Vagina (tissue), 2 donors: ENCODE measurements at regions not wholly inside any gene's neighbourhood (a gene's known extent, or its start where the extent isn't known, plus 50 kb on each side); places are given as distances from the start of the nearest gene placed in this dataset.
"Not testable (repeated sequence)": the region's sequence is repeated elsewhere in the genome, so short reads cannot be mapped to it uniquely, and the experiment has no call there.

Source experiments
- POLR2A ChIP-seq, 2 donors: fragments of 450-650 bp; IDR thresholded peaks; one replicate each; pipeline ENCODE4 v1.6.1; 2017; ENCODE audit warnings: antibody characterized with exemption in 2 of 2, mild to moderate bottlenecking in 2 of 2, moderate library complexity in 2 of 2
- TF ChIP-seq, protein P1 (sequence below), 3 experiments: fragments of 450-650 bp in 2 of 3; fragments of 200-600 bp in 1 of 3; sonication (generic) in 1 of 3; IDR thresholded peaks; one replicate each; pipeline ENCODE4 v1.5.1; 2017 to 2019; ENCODE audit warnings: antibody characterized with exemption in 3 of 3, mild to moderate bottlenecking in 2 of 3, moderate library complexity in 2 of 3

DNA sequence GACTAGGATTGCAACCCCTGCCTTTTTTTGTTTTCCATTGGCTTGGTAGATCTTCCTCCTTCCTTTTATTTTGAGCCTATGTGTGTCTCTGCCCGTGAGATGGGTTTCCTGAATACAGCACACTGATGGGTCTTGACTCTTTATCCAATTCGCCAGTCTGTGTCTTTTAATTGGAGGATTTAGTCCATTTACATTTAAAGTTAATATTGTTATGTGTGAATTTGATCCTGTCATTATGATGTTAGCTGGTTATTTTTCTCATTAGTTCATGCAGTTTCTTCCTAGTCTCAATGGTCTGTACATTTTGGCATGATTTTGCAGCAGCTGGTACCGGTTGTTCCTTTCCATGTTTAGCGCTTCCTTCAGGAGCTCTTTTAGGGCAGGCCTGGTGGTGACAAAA is 204.7 kb upstream of the ZNF804B start:
- TF ChIP-seq, protein P1, sequence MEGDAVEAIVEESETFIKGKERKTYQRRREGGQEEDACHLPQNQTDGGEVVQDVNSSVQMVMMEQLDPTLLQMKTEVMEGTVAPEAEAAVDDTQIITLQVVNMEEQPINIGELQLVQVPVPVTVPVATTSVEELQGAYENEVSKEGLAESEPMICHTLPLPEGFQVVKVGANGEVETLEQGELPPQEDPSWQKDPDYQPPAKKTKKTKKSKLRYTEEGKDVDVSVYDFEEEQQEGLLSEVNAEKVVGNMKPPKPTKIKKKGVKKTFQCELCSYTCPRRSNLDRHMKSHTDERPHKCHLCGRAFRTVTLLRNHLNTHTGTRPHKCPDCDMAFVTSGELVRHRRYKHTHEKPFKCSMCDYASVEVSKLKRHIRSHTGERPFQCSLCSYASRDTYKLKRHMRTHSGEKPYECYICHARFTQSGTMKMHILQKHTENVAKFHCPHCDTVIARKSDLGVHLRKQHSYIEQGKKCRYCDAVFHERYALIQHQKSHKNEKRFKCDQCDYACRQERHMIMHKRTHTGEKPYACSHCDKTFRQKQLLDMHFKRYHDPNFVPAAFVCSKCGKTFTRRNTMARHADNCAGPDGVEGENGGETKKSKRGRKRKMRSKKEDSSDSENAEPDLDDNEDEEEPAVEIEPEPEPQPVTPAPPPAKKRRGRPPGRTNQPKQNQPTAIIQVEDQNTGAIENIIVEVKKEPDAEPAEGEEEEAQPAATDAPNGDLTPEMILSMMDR (IDR thresholded peaks at IDR 0.05), result not testable (repeated sequence)
- not testable (repeated sequence) for TF ChIP-seq POLR2A (IDR thresholded peaks at IDR 0.05)
